HEK293 (cell line): ENCODE measurements at regions not wholly inside any gene's neighbourhood (a gene's known extent, or its start where the extent isn't known, plus 50 kb on each side); places are given as distances from the start of the nearest gene placed in this dataset.

ENCODE experiments used
- KLF8 ChIP-seq: fragments of 450-650 bp; formaldehyde crosslinking; IDR thresholded peaks from 2 replicates; pipeline ENCODE4 v1.5.1; 2016; ENCODE audit warnings: missing biosample characterization, missing genetic modification characterization
- MZF1 ChIP-seq: fragments of 450-650 bp; formaldehyde crosslinking; IDR thresholded peaks from 2 replicates; pipeline ENCODE4 v1.5.1; 2017; ENCODE audit warnings: missing biosample characterization, missing genetic modification characterization, borderline replicate concordance
- SETDB1 ChIP-seq: IDR thresholded peaks from one replicate; pipeline ENCODE4 v1.6.1; 2017; ENCODE audit warnings: mild to moderate bottlenecking, low read length, moderate library complexity, mixed read lengths; ENCODE audit not compliant: insufficient read length
- TRIM28 ChIP-seq: IDR thresholded peaks from 2 replicates; pipeline ENCODE4 v1.6.1; 2011; ENCODE audit warnings: low read length, control low read depth, borderline replicate concordance
- ZNF114 ChIP-seq: fragments of 450-650 bp; formaldehyde crosslinking; IDR thresholded peaks from 2 replicates; pipeline ENCODE4 v1.5.0; 2017; ENCODE audit warnings: missing biosample characterization, missing genetic modification characterization
- ZNF133 ChIP-seq: fragments of 450-650 bp; formaldehyde crosslinking; IDR thresholded peaks from 2 replicates; pipeline ENCODE4 v1.5.1; 2016; ENCODE audit warnings: missing biosample characterization, missing genetic modification characterization
- ZNF292 ChIP-seq: fragments of 450-650 bp; formaldehyde crosslinking; IDR thresholded peaks from 2 replicates; pipeline ENCODE4 v1.5.1; 2016; ENCODE audit warnings: low read depth, missing biosample characterization, missing genetic modification characterization, borderline replicate concordance
- ZNF311 ChIP-seq: fragments of 450-650 bp; formaldehyde crosslinking; IDR thresholded peaks from 2 replicates; pipeline ENCODE4 v1.5.1; 2017; ENCODE audit warnings: missing biosample characterization, missing genetic modification characterization, borderline replicate concordance
- ZNF837 ChIP-seq: fragments of 450-650 bp; formaldehyde crosslinking; IDR thresholded peaks from 2 replicates; pipeline ENCODE4 v1.5.1; 2016; ENCODE audit warnings: missing biosample characterization, missing genetic modification characterization
- TF ChIP-seq, protein P1 (sequence below): fragments of 450-650 bp; formaldehyde crosslinking; IDR thresholded peaks from 2 replicates; pipeline ENCODE4 v1.5.1; 2016; ENCODE audit warnings: missing biosample characterization, missing genetic modification characterization
- TF ChIP-seq, protein P2 (sequence below): fragments of 450-650 bp; formaldehyde crosslinking; IDR thresholded peaks from 2 replicates; pipeline ENCODE4 v1.5.1; 2016; ENCODE audit warnings: missing biosample characterization, missing genetic modification characterization, borderline replicate concordance
- TF ChIP-seq, protein P3 (sequence below): fragments of 450-650 bp; formaldehyde crosslinking; IDR thresholded peaks from 2 replicates; pipeline ENCODE4 v1.5.1; 2016; ENCODE audit warnings: missing biosample characterization, missing genetic modification characterization

DNA sequence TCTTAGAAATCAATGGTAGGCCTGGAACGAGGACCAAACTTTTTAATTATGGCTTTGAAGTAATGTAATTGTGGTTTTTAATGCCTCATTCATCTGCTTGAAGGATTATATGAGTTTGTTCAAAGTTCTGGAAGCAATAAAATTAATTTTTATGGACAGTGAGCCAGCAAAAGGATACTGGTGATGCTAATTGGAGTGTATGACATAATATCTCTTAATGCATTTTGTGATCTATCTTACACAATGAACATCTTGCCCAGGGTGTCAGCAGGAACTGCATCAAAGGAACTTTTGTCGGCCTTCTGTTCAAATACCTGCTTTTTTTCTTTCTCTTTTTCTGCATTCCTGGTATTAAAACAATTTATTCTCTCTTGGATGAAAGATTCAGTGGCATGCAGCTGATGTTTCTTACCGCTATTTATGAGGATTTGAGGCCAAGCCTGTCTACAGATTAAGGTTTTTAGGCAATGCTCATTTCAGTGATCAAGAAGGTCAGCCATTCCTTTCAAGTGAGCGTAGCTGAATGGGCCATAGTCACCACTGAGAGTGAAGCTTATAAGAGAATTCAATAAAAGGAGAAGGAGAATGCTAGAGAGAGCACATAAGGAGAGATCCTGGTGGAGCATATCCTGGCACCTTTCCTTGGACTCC lies 974.8 kb downstream of the SORCS3 start:
- TF ChIP-seq, protein P1, sequence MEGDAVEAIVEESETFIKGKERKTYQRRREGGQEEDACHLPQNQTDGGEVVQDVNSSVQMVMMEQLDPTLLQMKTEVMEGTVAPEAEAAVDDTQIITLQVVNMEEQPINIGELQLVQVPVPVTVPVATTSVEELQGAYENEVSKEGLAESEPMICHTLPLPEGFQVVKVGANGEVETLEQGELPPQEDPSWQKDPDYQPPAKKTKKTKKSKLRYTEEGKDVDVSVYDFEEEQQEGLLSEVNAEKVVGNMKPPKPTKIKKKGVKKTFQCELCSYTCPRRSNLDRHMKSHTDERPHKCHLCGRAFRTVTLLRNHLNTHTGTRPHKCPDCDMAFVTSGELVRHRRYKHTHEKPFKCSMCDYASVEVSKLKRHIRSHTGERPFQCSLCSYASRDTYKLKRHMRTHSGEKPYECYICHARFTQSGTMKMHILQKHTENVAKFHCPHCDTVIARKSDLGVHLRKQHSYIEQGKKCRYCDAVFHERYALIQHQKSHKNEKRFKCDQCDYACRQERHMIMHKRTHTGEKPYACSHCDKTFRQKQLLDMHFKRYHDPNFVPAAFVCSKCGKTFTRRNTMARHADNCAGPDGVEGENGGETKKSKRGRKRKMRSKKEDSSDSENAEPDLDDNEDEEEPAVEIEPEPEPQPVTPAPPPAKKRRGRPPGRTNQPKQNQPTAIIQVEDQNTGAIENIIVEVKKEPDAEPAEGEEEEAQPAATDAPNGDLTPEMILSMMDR (tag by site-specific recombination), result no peak
- TF ChIP-seq MZF1 (tag by site-specific recombination), result no peak
- no peak for TF ChIP-seq ZNF311 (tag by site-specific recombination)
- no peak for TF ChIP-seq ZNF837
- no peak for TF ChIP-seq ZNF292 (tag by site-specific recombination)
- no peak for TF ChIP-seq ZNF114 (tag by site-specific recombination)
- TF ChIP-seq, protein P2, sequence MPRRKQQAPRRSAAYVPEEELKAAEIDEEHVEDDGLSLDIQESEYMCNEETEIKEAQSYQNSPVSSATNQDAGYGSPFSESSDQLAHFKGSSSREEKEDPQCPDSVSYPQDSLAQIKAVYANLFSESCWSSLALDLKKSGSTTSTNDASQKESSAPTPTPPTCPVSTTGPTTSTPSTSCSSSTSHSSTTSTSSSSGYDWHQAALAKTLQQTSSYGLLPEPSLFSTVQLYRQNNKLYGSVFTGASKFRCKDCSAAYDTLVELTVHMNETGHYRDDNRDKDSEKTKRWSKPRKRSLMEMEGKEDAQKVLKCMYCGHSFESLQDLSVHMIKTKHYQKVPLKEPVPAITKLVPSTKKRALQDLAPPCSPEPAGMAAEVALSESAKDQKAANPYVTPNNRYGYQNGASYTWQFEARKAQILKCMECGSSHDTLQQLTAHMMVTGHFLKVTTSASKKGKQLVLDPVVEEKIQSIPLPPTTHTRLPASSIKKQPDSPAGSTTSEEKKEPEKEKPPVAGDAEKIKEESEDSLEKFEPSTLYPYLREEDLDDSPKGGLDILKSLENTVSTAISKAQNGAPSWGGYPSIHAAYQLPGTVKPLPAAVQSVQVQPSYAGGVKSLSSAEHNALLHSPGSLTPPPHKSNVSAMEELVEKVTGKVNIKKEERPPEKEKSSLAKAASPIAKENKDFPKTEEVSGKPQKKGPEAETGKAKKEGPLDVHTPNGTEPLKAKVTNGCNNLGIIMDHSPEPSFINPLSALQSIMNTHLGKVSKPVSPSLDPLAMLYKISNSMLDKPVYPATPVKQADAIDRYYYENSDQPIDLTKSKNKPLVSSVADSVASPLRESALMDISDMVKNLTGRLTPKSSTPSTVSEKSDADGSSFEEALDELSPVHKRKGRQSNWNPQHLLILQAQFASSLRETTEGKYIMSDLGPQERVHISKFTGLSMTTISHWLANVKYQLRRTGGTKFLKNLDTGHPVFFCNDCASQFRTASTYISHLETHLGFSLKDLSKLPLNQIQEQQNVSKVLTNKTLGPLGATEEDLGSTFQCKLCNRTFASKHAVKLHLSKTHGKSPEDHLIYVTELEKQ (tag by site-specific recombination), result no peak
- TF ChIP-seq SETDB1, result no peak
- no peak for TF ChIP-seq TRIM28
- TF ChIP-seq, protein P3, sequence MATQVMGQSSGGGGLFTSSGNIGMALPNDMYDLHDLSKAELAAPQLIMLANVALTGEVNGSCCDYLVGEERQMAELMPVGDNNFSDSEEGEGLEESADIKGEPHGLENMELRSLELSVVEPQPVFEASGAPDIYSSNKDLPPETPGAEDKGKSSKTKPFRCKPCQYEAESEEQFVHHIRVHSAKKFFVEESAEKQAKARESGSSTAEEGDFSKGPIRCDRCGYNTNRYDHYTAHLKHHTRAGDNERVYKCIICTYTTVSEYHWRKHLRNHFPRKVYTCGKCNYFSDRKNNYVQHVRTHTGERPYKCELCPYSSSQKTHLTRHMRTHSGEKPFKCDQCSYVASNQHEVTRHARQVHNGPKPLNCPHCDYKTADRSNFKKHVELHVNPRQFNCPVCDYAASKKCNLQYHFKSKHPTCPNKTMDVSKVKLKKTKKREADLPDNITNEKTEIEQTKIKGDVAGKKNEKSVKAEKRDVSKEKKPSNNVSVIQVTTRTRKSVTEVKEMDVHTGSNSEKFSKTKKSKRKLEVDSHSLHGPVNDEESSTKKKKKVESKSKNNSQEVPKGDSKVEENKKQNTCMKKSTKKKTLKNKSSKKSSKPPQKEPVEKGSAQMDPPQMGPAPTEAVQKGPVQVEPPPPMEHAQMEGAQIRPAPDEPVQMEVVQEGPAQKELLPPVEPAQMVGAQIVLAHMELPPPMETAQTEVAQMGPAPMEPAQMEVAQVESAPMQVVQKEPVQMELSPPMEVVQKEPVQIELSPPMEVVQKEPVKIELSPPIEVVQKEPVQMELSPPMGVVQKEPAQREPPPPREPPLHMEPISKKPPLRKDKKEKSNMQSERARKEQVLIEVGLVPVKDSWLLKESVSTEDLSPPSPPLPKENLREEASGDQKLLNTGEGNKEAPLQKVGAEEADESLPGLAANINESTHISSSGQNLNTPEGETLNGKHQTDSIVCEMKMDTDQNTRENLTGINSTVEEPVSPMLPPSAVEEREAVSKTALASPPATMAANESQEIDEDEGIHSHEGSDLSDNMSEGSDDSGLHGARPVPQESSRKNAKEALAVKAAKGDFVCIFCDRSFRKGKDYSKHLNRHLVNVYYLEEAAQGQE, result no peak
- TF ChIP-seq KLF8 (tag by site-specific recombination), result no peak
- TF ChIP-seq ZNF133 (tag by site-specific recombination), result no peak
